ENCODE measurements at regions not wholly inside any gene's neighbourhood (a gene's known extent, or its start where the extent isn't known, plus 50 kb on each side); places are given as distances from the start of the nearest gene placed in this dataset.
"Not testable (repeated sequence)": the region's sequence is repeated elsewhere in the genome, so short reads cannot be mapped to it uniquely, and the experiment has no call there.

- TF ChIP-seq POLR2AphosphoS5 (IDR thresholded peaks at IDR 0.05) = no peak
- no peak for TF ChIP-seq POLR2A (IDR thresholded peaks at IDR 0.05)
- no peak for TF ChIP-seq EP300 (IDR thresholded peaks at IDR 0.05)
- TF ChIP-seq CTCF (IDR thresholded peaks at IDR 0.05) = no peak
- Histone ChIP-seq H3K27me3 (no peaks in the 10 kb centered on the region), H3K4me3 (no peak overlapping the region), H3K27ac (no peak overlapping the region), H3K36me3 (no peaks in the 10 kb centered on the region), H3K9me3 (no peaks in the 10 kb centered on the region), H3K4me1 (no peaks in the 10 kb centered on the region)
- WGBS, 2 donors = 64 to 74% methylated on average over 3 of the region's 3 CpGs
- peak in 1 of 2 donors; percentile 26 for ATAC-seq (ENCODE audit: low FRiP score in 2 of 2)
- no peak for DNase-seq
Measured at GRCh38 chr1:103459346-103459745, 66.2 kb upstream of the RNPC3 start.

- no peak overlapping the region for H3K4me3 ChIP-seq
- TF ChIP-seq POLR2A (IDR thresholded peaks at IDR 0.05) (no peak), POLR2AphosphoS5 (IDR thresholded peaks at IDR 0.05) (no peak), CTCF (IDR thresholded peaks at IDR 0.05) (no peak), EP300 (IDR thresholded peaks at IDR 0.05) (no peak)
- H3K4me1 ChIP-seq = no peaks in the 10 kb centered on the region
- DNase-seq (no peak), ATAC-seq (ENCODE audit: low FRiP score in 2 of 2) (no peak)
- no peaks in the 10 kb centered on the region for H3K36me3 ChIP-seq
- H3K27me3 ChIP-seq = no peaks in the 10 kb centered on the region
- WGBS, 2 donors = 84 to 92% methylated on average over 7 of the region's 7 CpGs
- no peak overlapping the region for H3K27ac ChIP-seq
- H3K9me3 ChIP-seq = no peaks in the 10 kb centered on the region
Measured at GRCh38 chr1:103457886-103458455, 67.5 kb upstream of the RNPC3 start.

GRCh38 chr1:103448560-103448959, 76.9 kb upstream of the RNPC3 start:
- no peaks in the 10 kb centered on the region for H3K9me3 ChIP-seq
- no peaks in the 10 kb centered on the region for H3K27me3 ChIP-seq
- DNase-seq (no peak), ATAC-seq (ENCODE audit: low FRiP score in 2 of 2) (no peak)
- no peaks in the 10 kb centered on the region for H3K4me1 ChIP-seq
- TF ChIP-seq CTCF (IDR thresholded peaks at IDR 0.05) (no peak), POLR2A (IDR thresholded peaks at IDR 0.05) (no peak), EP300 (IDR thresholded peaks at IDR 0.05) (no peak), POLR2AphosphoS5 (IDR thresholded peaks at IDR 0.05) (no peak)
- 59 to 72% methylated on average over 1 of the region's 1 CpG for WGBS, 2 donors
- no peak overlapping the region for H3K27ac ChIP-seq
- H3K4me3 ChIP-seq = no peak overlapping the region
- no peaks in the 10 kb centered on the region for H3K36me3 ChIP-seq

- no peaks in the 10 kb centered on the region for H3K9me3 ChIP-seq
- no peak overlapping the region for H3K27ac ChIP-seq
- H3K36me3 ChIP-seq = no peaks in the 10 kb centered on the region
- no peaks in the 10 kb centered on the region for H3K4me1 ChIP-seq
- H3K4me3 ChIP-seq = no peak overlapping the region
- 93 to 94% methylated on average over 1 of the region's 1 CpG for WGBS, 2 donors
- TF ChIP-seq CTCF (IDR thresholded peaks at IDR 0.05) (no peak), POLR2AphosphoS5 (IDR thresholded peaks at IDR 0.05) (no peak), EP300 (IDR thresholded peaks at IDR 0.05) (no peak), POLR2A (IDR thresholded peaks at IDR 0.05) (no peak)
- H3K27me3 ChIP-seq = no peaks in the 10 kb centered on the region
- ATAC-seq (ENCODE audit: low FRiP score in 2 of 2) = no peak
- no peak for DNase-seq
Measured at GRCh38 chr1:103447471-103447870, 78.0 kb upstream of the RNPC3 start.

- WGBS, 2 donors = 54 to 55% methylated on average over 3 of the region's 3 CpGs
- no peak for ATAC-seq (ENCODE audit: low FRiP score in 2 of 2)
- no peaks in the 10 kb centered on the region for H3K9me3 ChIP-seq
- no peaks in the 10 kb centered on the region for H3K4me1 ChIP-seq
- H3K27me3 ChIP-seq = no peaks in the 10 kb centered on the region
- no peak overlapping the region for H3K27ac ChIP-seq
- TF ChIP-seq POLR2A (IDR thresholded peaks at IDR 0.05) = no peak
- TF ChIP-seq POLR2AphosphoS5 (IDR thresholded peaks at IDR 0.05) = no peak
- TF ChIP-seq CTCF (IDR thresholded peaks at IDR 0.05) = no peak
- no peak for TF ChIP-seq EP300 (IDR thresholded peaks at IDR 0.05)
- no peak for DNase-seq
- H3K4me3 ChIP-seq = no peak overlapping the region
- H3K36me3 ChIP-seq = no peaks in the 10 kb centered on the region
Measured at GRCh38 chr1:103441342-103441741, 84.2 kb upstream of the RNPC3 start.

GRCh38 chr1:103436568-103437100, 88.9 kb upstream of the RNPC3 start:
- DNase-seq; H3K36me3 ChIP-seq; ATAC-seq (ENCODE audit: low FRiP score in 2 of 2); H3K4me3 ChIP-seq; H3K27me3 ChIP-seq; H3K4me1 ChIP-seq; H3K9me3 ChIP-seq; H3K27ac ChIP-seq: not testable (repeated sequence)
- 72 to 87% methylated on average over 4 of the region's 4 CpGs for WGBS, 2 donors

All from upper lobe of left lung (tissue), 6 donors.